OCI-LY1 (cell line): ENCODE measurements at regions not wholly inside any gene's neighbourhood (a gene's known extent, or its start where the extent isn't known, plus 50 kb on each side); places are given as distances from the start of the nearest gene placed in this dataset.

Source experiments
- H2AFZ ChIP-seq: fragments of 200-600 bp; sonication (generic), shearing (Covaris generic); 2 replicates; pipeline ENCODE4 v1.6.0; 2014; ENCODE audit warnings: antibody characterized with exemption, mild to moderate bottlenecking, low read length
- H3F3A ChIP-seq: fragments of 200-600 bp; sonication (generic), shearing (Covaris generic); 2 replicates; pipeline ENCODE4 v1.6.0; 2014; ENCODE audit warnings: mild to moderate bottlenecking, antibody characterized with exemption, low read length, moderate library complexity; ENCODE audit not compliant: insufficient read depth
- H3K27ac ChIP-seq: fragments of 200-600 bp; sonication (generic); 2 replicates; pipeline ENCODE4 v1.5.1; 2014; ENCODE audit warnings: low read length, mixed run types, mild to moderate bottlenecking, low read depth; ENCODE audit not compliant: poor library complexity, severe bottlenecking
- H3K27me3 ChIP-seq: fragments of 200-600 bp; sonication (generic); 2 replicates; pipeline ENCODE4 v1.6.0; 2014; ENCODE audit warnings: antibody characterized with exemption, mild to moderate bottlenecking, low read length, moderate library complexity; ENCODE audit not compliant: insufficient read depth
- H3K36me3 ChIP-seq: fragments of 200-600 bp; sonication (generic); 2 replicates; pipeline ENCODE4 v1.6.1; 2014; ENCODE audit warnings: mild to moderate bottlenecking, antibody characterized with exemption, low read length, moderate library complexity, mixed read lengths; ENCODE audit not compliant: insufficient read depth
- H3K4me1 ChIP-seq: fragments of 200-600 bp; sonication (generic); 2 replicates; pipeline ENCODE4 v1.5.1; 2014; ENCODE audit warnings: mild to moderate bottlenecking, low read length, moderate library complexity; ENCODE audit not compliant: insufficient read depth, severe bottlenecking
- H3K4me2 ChIP-seq: fragments of 200-600 bp; sonication (generic), shearing (Covaris generic); 2 replicates; pipeline ENCODE4 v1.6.1; 2014; ENCODE audit warnings: low read length
- H3K4me3 ChIP-seq: fragments of 200-600 bp; sonication (generic); 2 replicates; pipeline ENCODE4 v1.5.1; 2014; ENCODE audit warnings: low read length, low read depth, mild to moderate bottlenecking, mixed read lengths; ENCODE audit not compliant: poor library complexity, severe bottlenecking
- H3K79me2 ChIP-seq: fragments of 200-600 bp; shearing (Covaris generic); 2 replicates; pipeline ENCODE4 v1.6.1; 2016; ENCODE audit warnings: mixed run types, low read length, mixed read lengths; ENCODE audit not compliant: insufficient read depth
- H3K9ac ChIP-seq: fragments of 200-600 bp; sonication (generic), shearing (Covaris generic); 2 replicates; pipeline ENCODE4 v1.6.1; 2014; ENCODE audit warnings: mild to moderate bottlenecking, low read length, mixed read lengths
- H3K9me2 ChIP-seq: fragments of 200-600 bp; sonication (generic), shearing (Covaris generic); 2 replicates; pipeline ENCODE4 v1.6.1; 2014; ENCODE audit warnings: low read depth, mild to moderate bottlenecking, low read length, mixed read lengths
- H3K9me3 ChIP-seq: fragments of 200-600 bp; shearing (Covaris generic); 2 replicates; pipeline ENCODE4 v1.6.1; 2014; ENCODE audit warnings: low read length, mixed read lengths
- H4K20me1 ChIP-seq: fragments of 200-600 bp; sonication (generic), shearing (Covaris generic); 2 replicates; pipeline ENCODE4 v1.6.0; 2016; ENCODE audit warnings: mild to moderate bottlenecking, low read length; ENCODE audit not compliant: insufficient read depth
- EZH2 ChIP-seq: fragments of 200-600 bp; sonication (generic), shearing (Covaris generic); IDR thresholded peaks from 2 replicates; pipeline ENCODE4 v1.8.0; 2017; ENCODE audit warnings: borderline replicate concordance, mixed run types, mild to moderate bottlenecking, antibody characterized with exemption, low read length, moderate library complexity, mixed read lengths
- TF ChIP-seq, protein P1 (sequence below): fragments of 200-600 bp; sonication (generic), shearing (Covaris generic); IDR thresholded peaks from 2 replicates; pipeline ENCODE4 v1.5.1; 2017; ENCODE audit warnings: mild to moderate bottlenecking, antibody characterized with exemption, low read length, moderate library complexity, mixed read lengths

DNA sequence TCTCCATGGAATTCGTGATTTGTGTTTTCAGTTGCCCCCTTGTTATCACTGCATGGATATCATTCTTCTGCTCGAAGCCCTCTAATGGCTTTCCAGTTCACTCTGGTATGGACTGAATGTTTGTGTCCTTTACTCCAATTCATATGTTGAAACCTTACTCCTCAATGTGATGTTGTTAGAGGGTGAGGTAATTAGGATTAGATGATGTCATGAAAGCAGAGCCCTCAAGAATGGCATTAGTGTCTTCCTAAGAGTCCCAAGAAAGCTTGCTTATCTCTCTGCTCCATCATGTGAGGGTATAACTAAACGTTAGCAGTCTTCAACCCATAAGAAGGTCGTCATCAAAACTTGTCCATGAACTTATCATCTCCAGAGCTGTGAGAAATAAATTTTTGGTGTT is 1626.3 kb upstream of the MIR17HG start:
- H4K20me1 ChIP-seq = no peaks in the 10 kb centered on the region
- no peaks in the 10 kb centered on the region for H3K4me1 ChIP-seq
- no peaks in the 10 kb centered on the region for H3K36me3 ChIP-seq
- no peak overlapping the region for H3K4me2 ChIP-seq
- TF ChIP-seq EZH2 = no peak
- TF ChIP-seq, protein P1, sequence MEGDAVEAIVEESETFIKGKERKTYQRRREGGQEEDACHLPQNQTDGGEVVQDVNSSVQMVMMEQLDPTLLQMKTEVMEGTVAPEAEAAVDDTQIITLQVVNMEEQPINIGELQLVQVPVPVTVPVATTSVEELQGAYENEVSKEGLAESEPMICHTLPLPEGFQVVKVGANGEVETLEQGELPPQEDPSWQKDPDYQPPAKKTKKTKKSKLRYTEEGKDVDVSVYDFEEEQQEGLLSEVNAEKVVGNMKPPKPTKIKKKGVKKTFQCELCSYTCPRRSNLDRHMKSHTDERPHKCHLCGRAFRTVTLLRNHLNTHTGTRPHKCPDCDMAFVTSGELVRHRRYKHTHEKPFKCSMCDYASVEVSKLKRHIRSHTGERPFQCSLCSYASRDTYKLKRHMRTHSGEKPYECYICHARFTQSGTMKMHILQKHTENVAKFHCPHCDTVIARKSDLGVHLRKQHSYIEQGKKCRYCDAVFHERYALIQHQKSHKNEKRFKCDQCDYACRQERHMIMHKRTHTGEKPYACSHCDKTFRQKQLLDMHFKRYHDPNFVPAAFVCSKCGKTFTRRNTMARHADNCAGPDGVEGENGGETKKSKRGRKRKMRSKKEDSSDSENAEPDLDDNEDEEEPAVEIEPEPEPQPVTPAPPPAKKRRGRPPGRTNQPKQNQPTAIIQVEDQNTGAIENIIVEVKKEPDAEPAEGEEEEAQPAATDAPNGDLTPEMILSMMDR = no peak
- no peak overlapping the region for H2AFZ ChIP-seq
- H3K79me2 ChIP-seq = no peaks in the 10 kb centered on the region
- no peak overlapping the region for H3K4me3 ChIP-seq
- no peaks in the 10 kb centered on the region for H3K27me3 ChIP-seq
- H3K9me2 ChIP-seq = no peaks in the 10 kb centered on the region
- no peak overlapping the region for H3K9ac ChIP-seq
- H3K9me3 ChIP-seq = no peaks in the 10 kb centered on the region
- no peak overlapping the region for H3K27ac ChIP-seq
- no peaks in the 10 kb centered on the region; the same call in 1 of the 2 replicates for H3F3A ChIP-seq

DNA sequence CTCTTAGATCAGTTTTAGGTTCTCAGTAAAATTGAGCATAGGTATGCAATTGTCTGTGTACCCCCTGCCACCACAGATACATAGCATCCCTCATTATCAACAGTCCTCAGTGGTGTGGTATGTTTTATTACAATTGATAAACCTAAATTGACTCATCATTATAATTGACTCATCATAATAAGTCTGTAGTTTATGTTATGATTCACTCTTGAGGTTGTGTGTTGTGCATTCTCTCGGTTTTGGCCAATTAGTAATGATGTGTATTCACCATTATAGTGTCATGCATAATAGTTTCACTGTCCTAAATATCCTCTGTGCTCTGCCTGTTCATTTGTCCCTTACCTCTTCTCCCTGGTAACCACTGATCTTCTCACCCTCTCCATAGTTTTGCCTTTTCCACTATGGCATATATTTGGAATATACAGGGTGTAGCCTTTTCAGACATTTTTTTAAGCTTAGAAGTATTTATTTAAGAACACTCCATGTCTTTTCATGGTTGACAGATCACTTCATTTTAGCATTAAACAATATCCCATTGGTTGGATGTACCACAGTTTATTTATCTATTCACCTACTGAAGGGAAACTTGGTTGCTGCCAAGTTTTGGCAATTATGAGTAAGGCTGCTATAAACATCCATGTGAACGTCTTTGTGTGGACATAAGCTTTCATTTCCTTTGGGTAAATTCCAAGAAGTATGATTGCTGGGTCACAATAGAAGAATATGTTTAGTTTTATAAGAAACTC is 1620.6 kb upstream of the MIR17HG start:
- Histone ChIP-seq H3K9me3 (no peaks in the 10 kb centered on the region), H3K79me2 (no peaks in the 10 kb centered on the region), H3K9me2 (no peaks in the 10 kb centered on the region), H4K20me1 (no peaks in the 10 kb centered on the region), H3K4me1 (no peaks in the 10 kb centered on the region), H3K4me3 (no peak overlapping the region), H3K9ac (no peak overlapping the region), H2AFZ (no peak overlapping the region), H3K27ac (no peak overlapping the region), H3F3A (no peaks in the 10 kb centered on the region; the same call in 1 of the 2 replicates), H3K36me3 (no peaks in the 10 kb centered on the region), H3K4me2 (no peak overlapping the region), H3K27me3 (no peaks in the 10 kb centered on the region)
- no peak for TF ChIP-seq EZH2
- TF ChIP-seq, protein P1 = no peak

DNA sequence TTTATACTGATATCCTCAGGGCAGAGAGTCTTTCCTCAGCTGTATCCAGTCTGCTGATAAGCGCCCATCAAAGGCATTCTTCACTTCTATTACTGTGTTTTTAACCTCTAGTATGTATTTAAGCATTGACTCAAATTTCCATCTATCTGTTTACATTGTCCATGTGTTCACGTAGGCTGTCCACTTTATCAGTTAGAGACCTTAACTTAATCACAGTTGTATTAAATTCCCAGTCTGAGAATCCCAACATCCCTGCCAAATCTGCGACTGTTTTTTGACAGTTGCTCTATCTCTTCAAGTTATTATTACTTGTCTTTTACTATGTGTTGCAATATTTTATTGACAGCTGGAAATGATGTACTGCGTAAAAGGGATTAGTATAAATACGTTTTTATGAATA is 1613.7 kb upstream of the MIR17HG start:
- H3K4me3 ChIP-seq = no peak overlapping the region
- TF ChIP-seq, protein P1 = no peak
- TF ChIP-seq EZH2 = no peak
- no peak overlapping the region for H3K4me2 ChIP-seq
- H3K36me3 ChIP-seq = no peaks in the 10 kb centered on the region
- H3K4me1 ChIP-seq = no peaks in the 10 kb centered on the region
- no peaks in the 10 kb centered on the region for H3K79me2 ChIP-seq
- H3K27me3 ChIP-seq = no peaks in the 10 kb centered on the region
- no peak overlapping the region for H3K27ac ChIP-seq
- H3K9me2 ChIP-seq = no peaks in the 10 kb centered on the region
- no peaks in the 10 kb centered on the region for H3K9me3 ChIP-seq
- H2AFZ ChIP-seq = no peak overlapping the region
- H4K20me1 ChIP-seq = no peaks in the 10 kb centered on the region
- H3F3A ChIP-seq = no peaks in the 10 kb centered on the region
- no peak overlapping the region for H3K9ac ChIP-seq
